Naive thymus-derived CD4-positive, alpha-beta T cell (primary cell): ENCODE measurements at regions not wholly inside any gene's neighbourhood (a gene's known extent, or its start where the extent isn't known, plus 50 kb on each side); places are given as distances from the start of the nearest gene placed in this dataset.

Experiments used
- ATAC-seq: fragments of 150-1000 bp; cut with Tn5 transposase; 2 replicates; pipeline ENCODE4 v1.10.0; 2021; ENCODE audit warnings: mild to moderate bottlenecking, moderate library complexity
- CTCF ChIA-PET: fragments of 350-600 bp; sonication (Branson Sonifier 250); formaldehyde crosslinking; loops from one replicate; lab custom pipeline; 2021; ENCODE audit warnings: antibody characterized with exemption; lab: Charles Lee
- POLR2A ChIA-PET: fragments of 350-600 bp; sonication (Branson Sonifier 250); formaldehyde crosslinking; loops from one replicate; lab custom pipeline; 2021; ENCODE audit warnings: antibody characterized with exemption, inconsistent platforms; lab: Charles Lee
- DNase-seq, 9 donors: peaks; one replicate each; pipeline versions ENCODE4 v3.0.0 to v3.0.0-alpha.2; 2020 to 2022; ENCODE audit warnings: mixed read lengths in 1 of 9
- H3K27ac ChIP-seq: one replicate; pipeline ENCODE4 v1.7.0; 2013; ENCODE audit warnings: mild to moderate bottlenecking, low read depth, low read length, moderate library complexity
- H3K27me3 ChIP-seq, 2 donors: one replicate each; pipeline ENCODE4 v1.7.0; 2013; ENCODE audit warnings: low read length in 2 of 2, mild to moderate bottlenecking in 2 of 2, moderate library complexity in 2 of 2; ENCODE audit not compliant: control insufficient read depth in 2 of 2, insufficient read depth in 2 of 2
- H3K36me3 ChIP-seq, 3 experiments: 1 replicate in 2 of 3; 2 replicates in 1 of 3; pipeline ENCODE4 v1.7.0; 2013; ENCODE audit warnings: low read length in 3 of 3, mild to moderate bottlenecking in 3 of 3, moderate library complexity in 1 of 3; ENCODE audit not compliant: insufficient read depth in 3 of 3, control insufficient read depth in 2 of 3
- H3K4me1 ChIP-seq, 2 donors: one replicate each; pipeline ENCODE4 v1.7.0; 2013; ENCODE audit warnings: low read length in 2 of 2, mild to moderate bottlenecking in 2 of 2, moderate library complexity in 1 of 2; ENCODE audit not compliant: control insufficient read depth in 2 of 2, insufficient read depth in 2 of 2
- H3K4me3 ChIP-seq: 2 replicates; pipeline ENCODE4 v1.7.0; 2013; ENCODE audit warnings: mild to moderate bottlenecking, low read length
- H3K9me3 ChIP-seq, 3 experiments: 1 replicate in 2 of 3; 2 replicates in 1 of 3; pipeline ENCODE4 v1.7.0; 2013; ENCODE audit warnings: low read length in 3 of 3; ENCODE audit not compliant: control insufficient read depth in 2 of 3
- H3K27ac Mint-ChIP-seq, 9 donors: one replicate each; pipeline ENCODE4 v1.8.0; 2020 to 2022; ENCODE audit warnings: mixed read lengths in 9 of 9, mild to moderate bottlenecking in 8 of 9, moderate library complexity in 5 of 9, inconsistent platforms in 2 of 9
- H3K27me3 Mint-ChIP-seq, 5 donors: one replicate each; pipeline ENCODE4 v1.8.0; 2021 to 2022; ENCODE audit warnings: mixed read lengths in 5 of 5, mild to moderate bottlenecking in 1 of 5
- H3K36me3 Mint-ChIP-seq, 5 donors: one replicate each; pipeline ENCODE4 v1.8.0; 2020 to 2022; ENCODE audit warnings: mixed read lengths in 5 of 5, mild to moderate bottlenecking in 3 of 5, inconsistent platforms in 1 of 5
- H3K4me1 Mint-ChIP-seq, 7 donors: one replicate each; pipeline ENCODE4 v1.8.0; 2020 to 2022; ENCODE audit warnings: mixed read lengths in 7 of 7, mild to moderate bottlenecking in 3 of 7, inconsistent platforms in 1 of 7
- H3K4me3 Mint-ChIP-seq, 10 donors: one replicate each; pipeline ENCODE4 v1.8.0; 2020 to 2022; ENCODE audit warnings: mild to moderate bottlenecking in 10 of 10, mixed read lengths in 10 of 10, moderate library complexity in 6 of 10, inconsistent platforms in 2 of 10
- H3K9me3 Mint-ChIP-seq, 11 donors: one replicate each; pipeline ENCODE4 v1.8.0; 2020 to 2022; ENCODE audit warnings: mixed read lengths in 11 of 11, mild to moderate bottlenecking in 4 of 11, inconsistent platforms in 1 of 11, moderate library complexity in 1 of 11
- intact Hi-C, 2 donors: fragments of 100-400 bp; cut with micrococcal nuclease; formaldehyde crosslinking; loops; one replicate each; pipeline ENCODE4 v1.15.1; 2023

GRCh38 chr3:18247776-18248310 is 177.3 kb downstream of the SATB1 start:
- Histone ChIP-seq H3K36me3 (no peaks in the 10 kb centered on the region), H3K9me3 (no peaks in the 10 kb centered on the region), H3K27ac (no peak overlapping the region), H3K4me1 (no peaks in the 10 kb centered on the region), H3K27me3 (no peaks in the 10 kb centered on the region), H3K4me3 (no peak overlapping the region)
- ChIA-PET CTCF (no interaction called here), POLR2A (no interaction called here)
- ATAC-seq = no peak
- DNase-seq = no peak
- Mint-ChIP-seq H3K4me3 (no peak overlapping the region), H3K4me1 (peaks cover 0 to 6% (median 0%) of the 10 kb centered on the region in 7 donors), H3K36me3 (peaks cover 0 to 6% (median 0%) of the 10 kb centered on the region in 5 donors), H3K27me3 (peaks cover 0 to 8% (median 5%) of the 10 kb centered on the region in 5 donors), H3K9me3 (peaks cover 0 to 11% (median 0%) of the 10 kb centered on the region in 11 donors), H3K27ac (no peak overlapping the region)
- intact Hi-C loops = no loop called here

- Mint-ChIP-seq H3K27ac (no peak overlapping the region), H3K9me3 (peaks cover 0 to 11% (median 0%) of the 10 kb centered on the region in 11 donors), H3K36me3 (peaks cover 0 to 6% (median 0%) of the 10 kb centered on the region in 5 donors), H3K4me3 (no peak overlapping the region), H3K4me1 (peaks cover 0 to 6% (median 0%) of the 10 kb centered on the region in 7 donors), H3K27me3 (peaks cover 0 to 6% (median 0%) of the 10 kb centered on the region in 5 donors)
- no peak for ATAC-seq
- ChIA-PET POLR2A (no interaction called here), CTCF (no interaction called here)
- intact Hi-C loops = no loop called here
- H3K4me1 ChIP-seq = no peaks in the 10 kb centered on the region
- no peaks in the 10 kb centered on the region for H3K36me3 ChIP-seq
- DNase-seq = no peak
- no peaks in the 10 kb centered on the region for H3K9me3 ChIP-seq
- H3K27ac ChIP-seq = no peak overlapping the region
- no peak overlapping the region for H3K4me3 ChIP-seq
- no peaks in the 10 kb centered on the region for H3K27me3 ChIP-seq
Observed at GRCh38 chr3:18247139-18247695, 177.9 kb downstream of the SATB1 start.

GRCh38 chr3:18246336-18247060 is 178.6 kb downstream of the SATB1 start:
- POLR2A ChIA-PET = no interaction called here

GRCh38 chr3:18245721-18246120 is 179.4 kb downstream of the SATB1 start:
- Mint-ChIP-seq H3K4me3 (no peak overlapping the region), H3K36me3 (peaks cover 0 to 3% (median 0%) of the 10 kb centered on the region in 5 donors), H3K4me1 (peaks cover 0 to under 1% (median 0%) of the 10 kb centered on the region in 7 donors), H3K27me3 (peaks cover 0 to 7% (median 5%) of the 10 kb centered on the region in 5 donors), H3K27ac (no peak overlapping the region), H3K9me3 (peaks cover 0 to 5% (median 0%) of the 10 kb centered on the region in 11 donors)
- ChIA-PET CTCF (no interaction called here), POLR2A (no interaction called here)
- H3K4me1 ChIP-seq = no peaks in the 10 kb centered on the region
- DNase-seq = no peak
- no peak overlapping the region for H3K27ac ChIP-seq
- no peaks in the 10 kb centered on the region for H3K27me3 ChIP-seq
- no peak overlapping the region for H3K4me3 ChIP-seq
- ATAC-seq = no peak
- no peaks in the 10 kb centered on the region for H3K9me3 ChIP-seq
- intact Hi-C loops = no loop called here
- no peaks in the 10 kb centered on the region for H3K36me3 ChIP-seq

More at GRCh38 chr3:18246336-18247060, 178.6 kb downstream of the SATB1 start:
- Mint-ChIP-seq H3K36me3 (peaks cover 0 to 6% (median 0%) of the 10 kb centered on the region in 5 donors), H3K4me1 (peaks cover 0 to 6% (median 0%) of the 10 kb centered on the region in 7 donors), H3K27me3 (peaks cover 0 to 6% (median 5%) of the 10 kb centered on the region in 5 donors), H3K27ac (no peak overlapping the region), H3K4me3 (no peak overlapping the region), H3K9me3 (peaks cover 0 to 11% (median 0%) of the 10 kb centered on the region in 11 donors)
- ATAC-seq = no peak
- intact Hi-C loops = no loop called here
- H3K27me3 ChIP-seq = no peaks in the 10 kb centered on the region
- H3K9me3 ChIP-seq = no peaks in the 10 kb centered on the region
- no peak overlapping the region for H3K4me3 ChIP-seq
- CTCF ChIA-PET = no interaction called here
- H3K4me1 ChIP-seq = no peaks in the 10 kb centered on the region
- DNase-seq = no peak
- H3K36me3 ChIP-seq = no peaks in the 10 kb centered on the region
- no peak overlapping the region for H3K27ac ChIP-seq

- Mint-ChIP-seq H3K4me3 (no peak overlapping the region), H3K27me3 (peaks cover 0 to 13% (median 7%) of the 10 kb centered on the region in 5 donors), H3K36me3 (no peaks in the 10 kb centered on the region), H3K27ac (peak overlapping the region in 1 of 9 donors; percentile 52), H3K4me1 (no peaks in the 10 kb centered on the region), H3K9me3 (no peaks in the 10 kb centered on the region)
- ChIA-PET POLR2A (no interaction called here), CTCF (no interaction called here)
- no peak for DNase-seq
- Histone ChIP-seq H3K27ac (no peak overlapping the region), H3K4me1 (no peaks in the 10 kb centered on the region), H3K27me3 (no peaks in the 10 kb centered on the region), H3K4me3 (no peak overlapping the region), H3K36me3 (no peaks in the 10 kb centered on the region), H3K9me3 (no peaks in the 10 kb centered on the region)
- intact Hi-C loops = no loop called here
- ATAC-seq = no peak
Observed at GRCh38 chr3:18241837-18242236, 183.3 kb downstream of the SATB1 start.

GRCh38 chr3:18239674-18240073 is 185.5 kb downstream of the SATB1 start:
- no peaks in the 10 kb centered on the region for H3K27me3 ChIP-seq
- no peaks in the 10 kb centered on the region for H3K36me3 ChIP-seq
- no peak overlapping the region for H3K27ac Mint-ChIP-seq
- no peaks in the 10 kb centered on the region for H3K9me3 ChIP-seq
- ChIA-PET POLR2A (no interaction called here), CTCF (no interaction called here)
- no peak overlapping the region for H3K27ac ChIP-seq
- ATAC-seq (no peak), DNase-seq (no peak)
- H3K9me3 Mint-ChIP-seq = no peaks in the 10 kb centered on the region
- H3K4me3 Mint-ChIP-seq = no peak overlapping the region
- peaks cover 0 to 14% (median 8%) of the 10 kb centered on the region in 5 donors for H3K27me3 Mint-ChIP-seq
- no peaks in the 10 kb centered on the region for H3K4me1 ChIP-seq
- no peaks in the 10 kb centered on the region for H3K4me1 Mint-ChIP-seq
- no peaks in the 10 kb centered on the region for H3K36me3 Mint-ChIP-seq
- intact Hi-C loops = no loop called here
- no peak overlapping the region for H3K4me3 ChIP-seq
